GM10248 (cell line): ENCODE measurements at regions not wholly inside any gene's neighbourhood (a gene's known extent, or its start where the extent isn't known, plus 50 kb on each side); places are given as distances from the start of the nearest gene placed in this dataset.

Experiments
- CTCF ChIA-PET: fragments of 300-600 bp; sonication (Branson Sonifier 250); formaldehyde crosslinking; extraction: SDS; loops from one replicate; lab custom pipeline; 2021; ENCODE audit warnings: antibody characterized with exemption; lab: Yijun Ruan, JAX
- POLR2A ChIA-PET: fragments of 350-650 bp; sonication (Branson Sonifier 250); formaldehyde crosslinking; extraction: SDS; loops from one replicate; lab custom pipeline; 2020; ENCODE audit warnings: antibody characterized with exemption; lab: Yijun Ruan, JAX
- DNase-seq: peaks from one replicate; pipeline ENCODE4 v3.0.0; 2012; ENCODE audit errors: extremely low spot score
- CTCF ChIP-seq: IDR thresholded peaks from 2 replicates; pipeline ENCODE4 v1.5.1; 2012; ENCODE audit warnings: mild to moderate bottlenecking, low read depth; ENCODE audit errors: extremely low read depth, missing control alignments, control extremely low read depth

- ChIA-PET POLR2A (no interaction called here), CTCF (no interaction called here)
- no peak for TF ChIP-seq CTCF
- no peak for DNase-seq
These were observed 53.8 kb upstream of the PAPPA start for GRCh38 chr9:116099821-116100220.

- TF ChIP-seq CTCF = no peak
- DNase-seq = no peak
- POLR2A ChIA-PET = no interaction called here
- CTCF ChIA-PET = no interaction called here
These were observed 52.9 kb upstream of the PAPPA start for GRCh38 chr9:116100711-116101121.

GRCh38 chr9:116101516-116101915 lies 52.1 kb upstream of the PAPPA start:
- CTCF ChIA-PET = no interaction called here

GRCh38 chr9:116102596-116102995 lies 51.0 kb upstream of the PAPPA start:
- no peak for TF ChIP-seq CTCF
- CTCF ChIA-PET = no interaction called here
- no peak for DNase-seq
- POLR2A ChIA-PET = no interaction called here

More at GRCh38 chr9:116101516-116101915, 52.1 kb upstream of the PAPPA start:
- no peak for DNase-seq
- POLR2A ChIA-PET = no interaction called here
- TF ChIP-seq CTCF = no peak
